Chondrocyte (in vitro differentiated cells): ENCODE measurements at regions not wholly inside any gene's neighbourhood (a gene's known extent, or its start where the extent isn't known, plus 50 kb on each side); places are given as distances from the start of the nearest gene placed in this dataset.
"Not testable (repeated sequence)": the region's sequence is repeated elsewhere in the genome, so short reads cannot be mapped to it uniquely, and the experiment has no call there.

ENCODE experiments used
- DNase-seq: peaks from one replicate; pipeline ENCODE4 v3.0.0; 2021; ENCODE audit warnings: mixed read lengths, low spot score
- H3K27ac Mint-ChIP-seq: one replicate; pipeline ENCODE4 v1.8.0; 2021; ENCODE audit warnings: mild to moderate bottlenecking, moderate library complexity, mixed read lengths; ENCODE audit not compliant: unreplicated experiment
- H3K27me3 Mint-ChIP-seq: 2 replicates; pipeline ENCODE4 v1.8.0; 2021; ENCODE audit warnings: low read depth, mixed read lengths
- H3K36me3 Mint-ChIP-seq: 2 replicates; pipeline ENCODE4 v1.8.0; 2021; ENCODE audit warnings: low read depth, mixed read lengths
- H3K4me1 Mint-ChIP-seq: 2 replicates; pipeline ENCODE4 v1.8.0; 2021; ENCODE audit warnings: low read depth, mild to moderate bottlenecking, mixed read lengths
- H3K4me3 Mint-ChIP-seq: one replicate; pipeline ENCODE4 v1.8.0; 2021; ENCODE audit warnings: mild to moderate bottlenecking, moderate library complexity, mixed read lengths; ENCODE audit not compliant: unreplicated experiment
- H3K9me3 Mint-ChIP-seq: 2 replicates; pipeline ENCODE4 v1.8.0; 2021; ENCODE audit warnings: low read depth, mixed read lengths
- CTCF ChIP-seq: fragments of 200-600 bp; sonication (generic); IDR thresholded peaks from 2 replicates; pipeline ENCODE4 v1.5.0; 2021; ENCODE audit warnings: antibody characterized with exemption, mild to moderate bottlenecking, moderate library complexity

- Mint-ChIP-seq H3K4me3 (no peak overlapping the region), H3K9me3 (no peaks in the 10 kb centered on the region), H3K27ac (no peak overlapping the region), H3K36me3 (no peaks in the 10 kb centered on the region), H3K27me3 (peaks cover 4% of the 10 kb centered on the region), H3K4me1 (no peaks in the 10 kb centered on the region)
- TF ChIP-seq CTCF = no peak
- DNase-seq = no peak
Observed at GRCh38 chr12:127830065-127830460, 436.9 kb upstream of the TMEM132C start.

- no peak for DNase-seq
- Mint-ChIP-seq H3K27me3 (peaks cover 4% of the 10 kb centered on the region), H3K27ac (no peak overlapping the region), H3K36me3 (no peaks in the 10 kb centered on the region), H3K4me1 (no peaks in the 10 kb centered on the region), H3K4me3 (no peak overlapping the region), H3K9me3 (no peaks in the 10 kb centered on the region)
- TF ChIP-seq CTCF = no peak
Observed at GRCh38 chr12:127830730-127831129, 436.2 kb upstream of the TMEM132C start.

DNA sequence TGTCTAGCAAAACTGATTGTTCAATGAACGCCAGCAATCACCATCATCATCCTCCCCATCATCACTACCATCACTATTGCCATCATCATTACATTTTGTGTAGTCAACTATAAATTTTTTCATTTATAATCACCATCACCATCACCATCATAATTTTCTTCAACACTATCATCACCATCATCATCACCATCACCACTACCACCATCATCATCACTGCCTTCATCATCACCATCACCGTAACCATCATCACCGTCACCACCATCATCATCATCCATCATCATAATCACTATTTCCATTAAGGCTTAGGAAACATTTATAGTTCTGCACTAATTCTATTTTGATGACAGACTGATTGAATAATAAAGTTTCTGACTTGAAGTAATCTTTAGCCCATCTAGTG, 434.8 kb upstream of the TMEM132C start:
- H3K27ac Mint-ChIP-seq = no peak overlapping the region
- H3K4me3 Mint-ChIP-seq = no peak overlapping the region
- peaks cover 9% of the 10 kb centered on the region for H3K27me3 Mint-ChIP-seq
- no peaks in the 10 kb centered on the region for H3K4me1 Mint-ChIP-seq
- no peak for TF ChIP-seq CTCF
- H3K36me3 Mint-ChIP-seq = no peaks in the 10 kb centered on the region
- H3K9me3 Mint-ChIP-seq = no peaks in the 10 kb centered on the region
- no peak for DNase-seq

DNA sequence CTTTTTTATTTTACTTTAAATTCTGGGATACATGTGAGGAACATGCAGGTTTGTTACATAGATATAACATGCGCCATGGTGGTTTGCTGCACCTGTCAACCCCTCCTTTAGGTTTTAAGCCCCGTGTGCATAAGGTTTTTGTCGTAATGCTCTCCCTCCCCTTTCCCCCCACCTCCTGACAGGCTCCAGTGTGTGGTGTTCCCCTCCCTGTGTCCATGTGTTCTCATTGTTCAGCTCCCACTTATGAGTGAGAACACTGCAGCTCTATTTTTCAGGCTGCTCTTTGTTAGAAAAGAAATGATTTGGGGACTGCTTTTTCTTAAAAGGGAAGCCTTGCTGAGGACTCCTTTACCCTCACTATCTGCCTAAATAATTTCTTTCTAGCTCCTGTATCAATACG, 430.2 kb upstream of the TMEM132C start:
- not testable (repeated sequence) for H3K4me3 Mint-ChIP-seq, H3K9me3 Mint-ChIP-seq, H3K27ac Mint-ChIP-seq, H3K4me1 Mint-ChIP-seq, H3K36me3 Mint-ChIP-seq, DNase-seq
- peaks cover 12% of the 10 kb centered on the region for H3K27me3 Mint-ChIP-seq

DNA sequence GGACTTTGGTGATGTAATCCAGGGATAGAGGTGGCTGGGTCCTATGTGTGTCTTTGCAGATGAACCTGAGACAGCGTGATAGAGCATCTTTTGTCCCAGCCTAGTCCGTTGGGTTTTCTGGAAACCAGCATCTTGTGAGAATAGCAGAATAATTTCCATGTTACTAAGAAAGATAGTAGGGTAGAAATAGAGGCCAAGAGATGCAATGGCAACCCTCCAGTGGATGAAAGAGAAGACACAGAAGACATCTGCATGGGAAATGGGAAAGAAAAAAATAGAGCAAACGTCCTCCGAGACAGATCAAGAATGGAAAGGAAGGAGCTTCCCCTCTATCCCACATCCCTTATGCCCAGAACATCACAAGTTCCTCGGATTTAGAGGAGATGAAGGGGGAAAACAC, 409.3 kb upstream of the TMEM132C start:
- TF ChIP-seq CTCF = no peak
- DNase-seq = no peak
- H3K36me3 Mint-ChIP-seq = no peaks in the 10 kb centered on the region
- peaks cover 12% of the 10 kb centered on the region for H3K27me3 Mint-ChIP-seq
- no peak overlapping the region for H3K27ac Mint-ChIP-seq
- H3K9me3 Mint-ChIP-seq = no peaks in the 10 kb centered on the region
- H3K4me3 Mint-ChIP-seq = no peak overlapping the region
- H3K4me1 Mint-ChIP-seq = no peaks in the 10 kb centered on the region

DNA sequence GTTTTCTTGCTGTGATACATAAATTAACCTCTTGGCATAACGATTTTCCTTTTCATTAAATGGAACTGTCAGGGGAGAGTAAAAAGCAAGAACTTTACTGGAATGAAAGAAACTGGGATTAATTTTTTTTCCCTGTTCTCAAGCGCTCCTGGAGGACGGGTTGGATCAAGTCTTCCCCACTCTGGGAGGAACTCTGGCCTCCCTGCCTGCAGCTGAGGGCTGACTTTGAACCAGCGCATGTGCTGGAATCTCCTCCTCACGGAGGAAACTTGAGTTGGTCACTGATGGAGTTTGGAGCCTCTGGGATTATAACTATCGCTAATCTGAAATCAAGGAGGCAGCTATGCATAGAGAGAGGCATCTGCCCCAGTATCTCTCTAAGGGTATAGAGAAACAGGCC, 406.4 kb upstream of the TMEM132C start:
- Mint-ChIP-seq H3K36me3 (peaks cover 6% of the 10 kb centered on the region), H3K27me3 (peaks cover 10% of the 10 kb centered on the region), H3K27ac (no peak overlapping the region), H3K4me1 (no peaks in the 10 kb centered on the region), H3K9me3 (peaks cover 13% of the 10 kb centered on the region), H3K4me3 (no peak overlapping the region)
- no peak for TF ChIP-seq CTCF
- no peak for DNase-seq
